DMS 273 (cell line): ENCODE measurements at regions not wholly inside any gene's neighbourhood (a gene's known extent, or its start where the extent isn't known, plus 50 kb on each side); places are given as distances from the start of the nearest gene placed in this dataset.

ENCODE experiments used
- DNase-seq: peaks from one replicate; lab custom pipeline; 2025; ENCODE audit not compliant: unreplicated experiment; lab: John Stamatoyannopoulos, UW

DNA sequence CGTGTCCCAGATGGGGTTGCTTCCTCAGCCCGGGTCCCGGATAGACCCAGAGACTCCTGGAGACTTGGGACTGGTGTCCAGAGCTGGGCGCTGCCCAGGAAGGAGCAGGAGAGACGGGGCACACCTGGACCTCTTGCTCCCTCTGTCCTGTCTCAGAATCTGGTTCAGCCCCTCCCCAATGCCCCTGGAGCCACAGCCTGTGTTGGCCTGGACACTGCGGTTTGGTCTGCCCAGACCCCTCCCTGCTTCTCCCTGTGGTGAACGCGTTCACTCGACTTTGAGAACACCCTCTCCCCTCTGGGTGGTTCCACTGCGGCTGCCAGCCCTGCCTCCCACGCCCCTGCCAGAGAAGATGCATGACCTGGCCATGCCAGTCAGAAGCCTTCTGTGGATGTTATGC, 111.1 kb downstream of the HMX1 start:
- no peak for DNase-seq

DNA sequence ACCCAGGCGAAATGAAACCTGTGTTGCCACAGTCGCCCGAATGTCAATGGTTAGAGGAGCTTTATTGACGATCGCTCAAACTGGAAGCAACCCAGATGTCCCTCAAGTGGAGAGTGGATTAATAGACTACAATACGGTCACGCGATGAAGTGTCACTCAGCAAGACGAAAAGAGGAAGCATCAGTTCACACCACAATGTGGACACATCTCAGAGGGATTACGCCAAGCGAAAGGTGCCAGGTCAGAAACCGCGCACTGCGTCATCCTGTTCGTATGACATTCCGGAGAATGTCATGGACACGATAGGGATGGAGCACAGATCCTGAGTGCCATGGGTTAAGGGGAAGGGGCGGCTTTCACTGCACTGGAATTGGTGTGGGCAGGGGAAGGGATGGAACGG, 111.7 kb downstream of the HMX1 start:
- no peak for DNase-seq

DNA sequence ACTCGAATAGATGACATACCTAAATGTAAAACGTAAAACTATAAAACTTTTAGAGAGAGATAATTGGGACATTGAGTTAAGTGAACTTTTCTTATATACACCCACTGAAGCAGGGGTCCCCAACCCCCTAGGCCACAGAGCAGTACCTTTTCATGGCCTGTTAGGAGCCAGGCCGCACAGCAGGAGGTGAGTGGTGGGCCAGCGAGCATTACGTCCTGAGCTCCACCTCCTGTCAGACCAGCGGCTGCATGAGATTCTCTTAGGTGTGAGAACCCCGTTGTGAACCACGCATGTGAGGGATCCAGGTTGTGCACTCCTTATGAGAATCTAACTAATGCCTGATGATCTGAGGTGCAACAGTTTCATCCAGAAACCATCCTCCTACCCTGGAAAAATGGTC, 114.8 kb downstream of the HMX1 start:
- DNase-seq = no peak

DNA sequence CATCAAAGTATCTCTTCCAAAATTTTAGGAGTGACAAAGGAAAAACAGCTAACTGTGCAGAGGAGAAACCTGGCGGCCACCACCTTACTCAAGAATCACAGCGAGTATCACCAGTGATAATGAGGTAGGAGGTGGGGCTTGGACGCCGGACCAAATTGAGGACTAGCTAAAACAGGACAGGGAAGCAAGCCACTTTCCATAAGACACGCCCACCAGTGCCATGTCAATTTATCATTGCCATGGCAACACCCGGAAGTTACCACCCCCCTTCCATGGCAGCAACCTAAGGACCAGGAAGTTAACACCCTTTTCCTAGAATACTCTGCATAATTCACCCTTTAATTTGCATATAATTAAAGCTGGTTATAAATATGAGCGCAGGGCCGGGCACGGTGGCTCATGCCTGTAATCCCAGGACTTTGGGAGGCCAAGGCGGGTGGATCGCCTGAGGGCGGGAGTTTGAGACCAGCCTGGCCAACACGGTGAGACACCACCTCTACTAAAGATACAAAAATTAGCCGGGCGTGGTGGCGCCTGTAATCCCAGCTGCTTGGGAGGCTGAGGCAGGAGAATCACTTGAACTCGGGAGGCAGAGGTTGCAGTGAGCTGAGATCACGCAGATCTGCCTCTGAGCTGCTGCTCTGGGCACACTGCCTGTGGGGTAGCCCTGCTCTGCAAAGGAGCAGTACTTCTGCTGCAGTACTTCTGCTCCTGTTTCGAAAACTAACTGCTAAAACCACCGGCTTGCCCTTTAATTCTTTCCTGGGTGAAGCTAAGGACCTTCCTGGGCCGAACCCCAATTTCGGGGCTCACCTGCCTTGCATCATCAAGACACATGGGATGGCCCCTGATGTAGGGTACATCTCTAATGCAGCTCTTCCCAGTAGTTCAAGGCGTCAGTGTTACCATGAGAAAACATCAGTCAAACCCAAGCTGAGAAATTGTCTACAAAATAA, 116.7 kb downstream of the HMX1 start:
- DNase-seq = no peak

DNA sequence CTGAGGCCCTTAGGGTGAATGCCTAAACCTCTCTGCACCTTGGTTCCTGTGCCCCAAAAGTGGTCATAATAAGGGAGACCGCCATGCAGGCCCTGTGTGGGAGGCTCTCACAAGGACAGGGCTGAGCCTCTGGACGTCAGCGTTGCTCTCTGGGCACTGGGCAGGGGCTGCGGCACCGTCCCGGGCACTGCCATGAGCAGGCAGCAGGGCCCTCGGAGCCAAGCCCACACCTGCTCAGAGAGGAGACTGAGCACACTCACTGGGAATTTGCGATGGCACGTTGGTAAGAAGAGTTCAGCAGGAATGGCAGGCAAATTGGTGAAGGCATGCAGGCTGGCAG, 123.4 kb downstream of the HMX1 start:
- DNase-seq = no peak

DNA sequence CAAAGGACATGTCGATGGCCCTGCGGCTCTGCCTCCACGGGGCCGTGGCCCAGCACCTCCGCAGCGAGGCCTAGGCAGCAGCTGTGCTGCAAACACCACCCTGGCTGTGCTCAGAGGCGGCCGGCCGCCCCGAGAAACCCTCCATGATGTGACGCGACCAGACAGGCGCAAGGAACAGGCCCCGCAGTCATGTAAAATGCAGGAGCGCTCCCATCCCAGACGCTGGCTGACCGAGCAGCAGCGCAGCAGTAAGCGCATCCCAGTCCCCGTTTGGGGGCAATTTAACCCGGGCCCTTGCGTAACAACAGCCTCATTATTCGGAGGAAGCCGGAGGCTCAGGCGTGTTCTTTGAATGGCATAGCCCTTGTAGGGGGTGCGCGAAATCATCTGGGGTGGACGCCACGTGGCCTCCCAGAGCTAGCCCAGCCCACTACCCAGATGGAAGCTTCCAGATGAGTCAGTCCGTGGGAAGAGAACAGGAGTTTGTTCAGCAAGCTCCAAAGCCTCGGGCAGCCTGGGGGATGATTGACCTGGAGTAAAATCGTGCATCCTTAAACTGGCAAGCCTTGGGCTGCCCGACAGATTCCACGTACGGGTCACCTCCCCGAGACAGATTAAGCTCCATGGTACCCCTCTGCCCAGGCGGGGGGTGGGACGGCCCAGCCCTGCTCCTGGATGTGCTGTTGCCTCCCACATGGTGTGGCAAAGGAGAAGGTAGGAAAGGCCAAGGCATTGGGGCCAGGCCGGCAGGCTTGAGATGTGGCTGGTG, 124.0 kb downstream of the HMX1 start:
- DNase-seq = no peak

DNA sequence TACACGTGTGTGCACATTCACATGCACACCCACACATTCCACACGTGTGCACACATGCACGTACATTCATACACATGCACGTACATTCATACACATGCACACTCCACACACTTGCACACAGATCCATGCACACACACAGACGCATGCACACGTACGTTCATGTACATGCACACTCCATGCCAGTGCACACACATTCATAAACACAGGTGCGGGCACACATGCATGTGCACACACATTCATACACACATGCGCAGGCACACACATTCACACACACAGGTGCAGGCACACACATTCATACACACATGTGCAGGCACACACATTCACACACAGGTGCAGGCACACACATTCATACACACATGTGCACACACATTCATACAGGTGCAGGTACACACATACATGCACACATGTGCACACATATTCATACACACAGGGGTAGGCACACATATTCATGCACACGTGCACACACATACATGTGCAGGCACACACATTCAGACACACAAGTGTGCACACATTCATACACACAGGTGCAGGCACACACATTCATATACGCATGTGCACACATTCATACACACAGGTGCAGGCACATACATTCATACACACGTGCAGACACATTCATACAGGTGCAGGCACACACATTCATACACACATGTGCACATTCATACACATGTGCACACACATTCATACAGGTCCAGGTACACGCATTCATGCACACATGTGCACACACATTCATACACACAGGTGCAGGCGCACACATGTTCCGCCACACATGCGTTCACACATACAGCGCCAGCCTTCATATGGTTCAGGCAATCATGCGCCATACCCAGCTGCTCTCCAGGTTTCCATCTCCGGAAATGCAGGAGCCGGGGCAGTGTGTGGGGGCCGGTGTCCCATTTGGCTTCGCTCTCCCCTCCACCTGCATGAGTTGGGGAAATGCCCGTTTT, 124.8 kb downstream of the HMX1 start:
- no peak for DNase-seq

DNA sequence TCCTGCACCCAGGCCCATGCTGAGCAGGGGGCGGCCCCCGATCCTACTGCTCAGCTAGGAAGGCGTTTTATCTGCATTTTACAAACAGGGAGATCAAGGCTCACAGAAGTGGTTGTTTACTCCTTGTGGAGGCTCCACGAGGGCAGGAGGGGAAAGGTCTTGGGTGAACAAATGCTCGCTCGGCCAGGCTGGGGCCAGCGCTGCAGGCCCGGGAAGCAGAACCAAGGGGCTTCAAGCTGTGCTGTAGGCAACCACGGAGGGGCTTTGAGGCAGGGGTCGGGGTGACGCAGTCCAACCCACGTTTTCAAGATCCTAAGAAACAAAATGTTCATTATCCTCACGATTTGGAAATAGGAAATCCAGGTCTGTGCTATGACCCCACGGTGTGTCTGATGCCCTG, 125.8 kb downstream of the HMX1 start:
- no peak for DNase-seq

DNA sequence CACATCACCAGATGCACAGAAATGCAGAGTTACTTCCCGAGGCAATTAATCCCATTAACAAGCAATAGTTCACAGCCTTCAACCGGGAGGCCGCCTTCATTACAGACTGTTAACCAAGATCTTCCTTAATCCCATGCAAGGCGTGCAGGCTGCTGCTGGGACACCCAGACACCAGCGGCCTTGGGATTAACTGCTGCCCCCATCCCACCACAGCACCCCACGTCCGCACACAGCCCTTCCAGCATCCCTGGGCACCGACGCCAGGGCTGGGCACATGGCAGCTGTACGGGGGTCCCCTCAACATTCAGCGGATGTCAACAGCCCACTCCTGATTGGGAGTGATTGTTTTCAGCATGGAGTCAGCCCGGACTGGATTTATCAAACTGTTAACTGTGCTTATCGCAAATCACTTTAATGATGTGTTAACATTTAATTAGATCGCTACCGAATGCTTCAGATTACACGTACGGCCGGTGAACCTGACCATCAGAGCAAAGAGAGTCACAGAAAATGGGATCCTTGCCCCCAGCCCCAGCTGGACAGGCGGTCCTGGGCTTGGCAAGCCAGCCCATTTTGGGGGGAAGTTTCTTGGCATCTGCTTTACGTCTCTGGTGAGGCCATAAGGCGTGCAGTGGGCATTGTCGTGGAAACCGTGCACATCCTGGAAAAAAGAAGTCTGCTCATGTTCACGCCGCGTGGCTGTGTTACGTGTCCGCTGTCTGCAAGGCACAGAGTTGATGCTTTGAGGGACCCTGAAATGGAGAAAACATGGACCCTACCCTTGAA, 126.4 kb downstream of the HMX1 start:
- DNase-seq = no peak

DNA sequence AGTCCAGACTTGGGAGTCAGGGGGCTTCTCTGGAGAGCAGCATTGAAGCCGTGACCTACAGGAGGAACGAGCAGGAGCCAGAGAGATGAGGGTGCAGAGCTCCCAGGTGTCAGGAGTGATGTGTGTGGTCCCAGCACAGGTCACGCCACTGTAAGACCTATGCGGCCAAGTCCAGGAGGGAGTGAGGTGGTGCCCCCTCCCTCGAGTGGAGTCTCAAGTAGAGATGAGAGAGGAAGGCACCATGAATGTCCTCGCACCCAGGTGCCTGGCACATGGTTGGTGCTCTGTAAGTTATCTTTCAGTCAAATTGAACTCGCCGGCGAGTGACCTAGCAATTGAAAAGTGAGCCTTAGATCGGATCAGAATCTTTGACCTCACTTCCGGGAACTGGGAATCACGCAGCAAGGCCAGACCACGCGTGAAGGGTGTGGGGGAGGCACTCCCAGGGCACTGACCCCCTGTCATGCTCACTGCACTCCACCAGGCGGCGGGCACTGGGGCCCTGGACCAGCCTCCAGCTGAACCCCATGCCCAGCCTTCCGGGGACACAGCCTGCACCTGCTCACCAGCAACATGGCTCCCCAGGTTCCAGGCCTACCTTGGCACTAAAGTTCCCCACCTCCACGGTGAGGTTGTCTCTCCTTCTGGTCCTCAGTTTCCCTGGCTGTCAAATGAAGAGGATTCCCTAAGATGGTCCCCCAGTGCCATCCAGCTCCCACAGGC, 127.4 kb downstream of the HMX1 start:
- DNase-seq = no peak

DNA sequence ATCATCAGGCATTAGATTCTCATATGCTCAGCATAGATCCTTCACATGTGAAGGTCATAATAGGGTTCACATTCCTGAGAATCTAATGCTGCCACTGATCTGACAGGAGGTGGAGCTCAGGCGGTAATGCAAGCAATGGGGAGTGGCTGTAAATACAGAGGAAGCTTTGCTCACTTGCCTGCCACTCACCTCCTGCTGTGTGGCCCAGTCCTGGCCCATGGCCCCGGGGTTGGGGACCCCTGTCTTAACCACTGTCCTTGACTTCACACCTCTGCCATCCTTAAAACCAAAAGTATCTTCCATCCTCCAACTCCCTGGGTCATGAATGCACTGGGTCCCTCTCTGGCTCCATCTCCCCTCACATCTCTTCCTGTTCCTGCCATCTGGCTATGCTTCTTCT, 129.1 kb downstream of the HMX1 start:
- no peak for DNase-seq

DNA sequence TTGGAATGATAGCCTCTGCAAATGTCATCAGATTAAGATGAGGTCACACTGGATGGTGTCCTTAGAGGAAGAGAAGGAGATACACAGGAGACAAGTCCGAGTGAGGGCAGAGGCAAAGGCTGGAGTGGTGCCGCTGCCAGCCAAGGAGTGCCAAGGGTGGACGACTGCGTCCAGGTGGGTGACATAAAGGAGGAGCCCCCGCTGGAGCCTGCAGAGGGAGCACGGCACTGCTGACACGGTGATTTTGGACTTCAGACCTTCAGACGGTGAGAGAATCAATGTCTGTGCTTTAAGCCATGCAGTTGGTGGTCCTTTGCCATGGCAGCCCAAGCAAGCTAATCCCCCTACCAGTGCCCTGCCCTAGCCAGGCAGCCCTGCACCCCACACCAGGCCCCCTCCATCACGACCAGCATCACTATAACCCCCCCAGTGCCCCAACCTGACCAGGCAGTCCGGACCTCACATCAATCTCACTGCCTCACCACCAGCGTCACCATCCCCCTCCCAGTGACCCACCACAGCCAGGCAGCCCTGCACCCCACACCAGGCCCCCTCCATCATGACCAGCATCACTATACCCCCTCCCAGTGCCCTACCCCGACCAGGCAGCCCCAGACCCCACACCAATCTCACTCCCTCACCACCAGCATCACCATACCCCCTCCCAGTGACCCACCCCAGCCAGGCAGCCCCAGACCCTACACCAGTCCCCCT, 130.0 kb downstream of the HMX1 start:
- no peak for DNase-seq

DNA sequence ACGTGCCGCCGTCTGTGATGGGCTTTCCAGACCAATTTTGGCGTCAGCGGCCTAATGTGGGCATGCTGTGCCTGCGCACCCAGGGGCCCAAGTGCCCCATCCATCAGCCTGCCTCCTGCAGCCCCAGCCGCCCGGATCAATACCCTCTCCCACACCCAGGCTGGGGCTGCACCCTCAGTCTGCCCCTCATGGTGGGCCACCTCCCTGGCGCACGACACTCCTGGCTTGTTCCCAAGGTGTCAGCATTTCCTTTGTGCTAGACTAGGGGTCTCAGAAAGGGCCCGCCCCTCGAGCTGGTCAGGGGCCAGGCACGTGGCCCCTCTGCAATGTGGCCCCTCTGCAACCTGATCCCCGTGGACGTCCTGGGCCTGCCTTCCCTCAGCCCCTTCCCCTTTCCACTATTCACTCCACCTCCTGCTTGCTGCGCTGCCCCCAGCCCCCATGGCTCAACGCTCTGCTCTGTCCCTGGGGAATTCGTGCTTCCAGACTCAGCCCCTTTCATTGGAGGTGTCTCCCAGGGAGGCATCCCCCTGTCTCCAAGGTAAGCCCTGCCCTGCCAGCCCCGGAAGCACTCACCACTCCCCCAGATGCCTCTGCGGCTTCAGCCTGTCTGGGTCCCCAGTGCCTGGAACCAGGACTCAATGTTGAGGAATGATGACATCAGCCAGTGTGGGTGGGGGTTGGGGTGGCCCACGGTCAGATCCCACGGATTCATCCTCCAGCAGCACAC, 130.8 kb downstream of the HMX1 start:
- DNase-seq = no peak

DNA sequence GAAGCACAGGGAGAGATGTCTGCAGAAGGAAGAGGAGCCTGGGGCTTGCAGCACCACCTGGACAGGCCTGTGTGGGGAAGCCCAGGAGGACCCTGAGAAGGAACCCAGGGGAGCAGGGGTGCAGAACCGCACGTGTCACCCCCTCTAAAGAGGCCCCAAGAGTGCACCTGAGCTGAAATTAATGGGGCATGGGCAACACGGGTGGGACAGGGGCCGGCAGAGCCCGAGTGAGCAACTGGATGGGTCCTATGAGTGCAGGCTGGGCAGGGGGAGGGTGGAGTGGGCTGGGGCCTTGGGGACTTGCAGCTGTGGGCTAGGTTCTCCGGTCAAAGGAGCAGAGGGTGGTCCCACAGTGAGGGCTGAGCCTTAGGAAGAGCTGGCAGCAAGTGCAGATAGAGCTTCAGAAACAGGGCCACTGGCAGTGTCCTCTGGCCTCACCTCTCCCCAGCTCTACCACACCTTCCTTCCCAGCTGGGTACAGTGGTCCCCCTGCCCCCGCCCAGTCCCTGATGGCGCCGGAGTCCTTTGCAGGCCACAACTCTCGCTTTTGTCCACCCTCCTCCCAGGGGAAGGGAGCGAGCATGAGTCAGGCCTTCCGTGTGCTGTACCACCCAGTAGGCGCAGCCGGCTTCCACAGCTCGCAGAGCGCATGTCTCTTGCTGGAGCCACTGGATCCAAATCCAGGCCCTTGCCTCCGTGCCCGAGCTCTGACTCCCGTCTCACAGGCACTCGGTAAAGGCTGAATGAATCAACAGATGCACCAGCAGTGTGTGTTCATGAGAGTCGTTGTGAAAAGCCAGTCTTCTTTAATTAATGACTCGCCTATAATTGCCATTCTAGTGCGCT, 131.6 kb downstream of the HMX1 start:
- no peak for DNase-seq

DNA sequence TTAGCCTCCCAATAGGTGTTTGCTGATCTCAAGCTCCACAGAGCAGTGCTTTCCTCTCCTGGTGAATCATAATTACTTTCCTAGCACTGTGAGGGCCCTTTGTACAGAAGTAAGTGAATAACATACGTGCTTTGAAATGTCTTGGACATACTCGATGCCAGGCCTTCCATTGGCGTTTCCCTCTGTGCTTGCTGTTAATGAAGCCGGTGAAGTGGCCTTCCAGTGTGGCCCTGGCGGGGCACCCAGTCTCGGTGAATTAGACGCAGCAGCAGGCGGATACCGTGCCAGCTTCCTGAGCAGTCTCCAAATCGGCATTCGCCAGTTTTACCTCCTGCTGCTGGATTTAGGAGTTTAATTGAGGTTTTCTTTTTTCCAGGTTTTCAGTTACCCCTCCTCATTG, 132.3 kb downstream of the HMX1 start:
- DNase-seq = no peak

DNA sequence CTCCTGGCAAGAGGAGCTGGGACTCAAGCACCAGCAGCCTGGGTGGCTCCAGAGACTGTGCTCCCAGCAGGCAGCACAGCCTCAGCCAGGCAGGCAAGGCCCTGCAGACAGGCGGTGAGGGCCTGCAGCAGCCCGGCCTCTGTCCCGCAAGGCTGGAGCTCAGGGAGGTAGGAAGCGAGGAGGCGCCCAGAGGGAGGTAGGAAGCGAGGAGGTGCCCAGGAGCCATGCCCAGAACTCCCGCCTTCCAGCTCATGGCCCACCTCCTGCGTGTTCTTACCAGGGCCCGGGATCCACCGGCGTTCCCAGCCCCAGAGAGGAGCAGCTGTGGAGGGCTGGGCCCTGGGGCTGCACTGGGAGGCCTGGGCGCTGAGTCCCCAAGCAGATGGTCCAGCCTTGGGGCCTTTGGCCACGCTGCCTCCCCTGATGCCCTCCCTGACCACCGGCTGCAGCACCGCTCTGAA, 133.1 kb downstream of the HMX1 start:
- DNase-seq = no peak

DNA sequence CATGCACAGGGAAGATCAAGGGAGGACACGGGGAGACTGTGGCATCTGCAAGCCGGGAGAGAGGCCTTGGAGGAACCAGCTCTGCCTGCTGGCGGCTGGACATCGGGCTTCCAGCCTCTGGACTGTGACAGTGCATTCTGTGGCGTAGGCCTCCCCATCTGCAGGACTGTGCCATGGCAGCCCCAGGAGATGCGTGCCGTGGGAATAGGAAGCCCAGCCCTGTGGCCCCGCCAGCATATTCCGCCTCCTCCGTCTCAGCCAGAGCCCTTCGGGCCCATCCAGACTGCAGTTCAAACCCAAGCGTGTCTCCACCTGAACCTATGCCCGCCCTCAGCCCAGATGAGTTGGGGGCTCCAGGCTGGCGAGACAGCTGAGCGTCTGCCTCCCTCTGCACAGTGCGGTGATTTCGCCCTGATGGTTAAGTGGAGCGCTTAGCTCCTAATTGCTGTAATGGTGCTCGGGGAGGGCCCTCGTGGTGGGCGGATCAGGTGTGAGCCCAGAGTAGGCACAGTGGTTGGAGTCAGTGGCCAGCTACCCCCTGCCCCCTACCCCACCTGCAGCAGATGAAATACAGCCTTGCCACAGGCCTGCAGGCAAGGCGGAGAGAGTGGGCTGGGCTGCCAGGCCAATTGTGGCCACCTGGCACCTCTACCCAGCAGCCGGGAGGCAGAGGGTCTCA, 133.9 kb downstream of the HMX1 start:
- DNase-seq = no peak
